Skeletal muscle satellite cell (primary cell): ENCODE measurements at regions not wholly inside any gene's neighbourhood (a gene's known extent, or its start where the extent isn't known, plus 50 kb on each side); places are given as distances from the start of the nearest gene placed in this dataset.

Source experiments
- H3K27me3 ChIP-seq: 2 replicates; pipeline ENCODE4 v1.7.0; 2013; ENCODE audit warnings: low read length; ENCODE audit not compliant: control insufficient read depth, insufficient read depth
- H3K36me3 ChIP-seq: 2 replicates; pipeline ENCODE4 v1.7.0; 2013; ENCODE audit warnings: mild to moderate bottlenecking, control low read depth, low read length; ENCODE audit not compliant: insufficient read depth
- H3K4me1 ChIP-seq: 2 replicates; pipeline ENCODE4 v1.7.0; 2013; ENCODE audit warnings: low read length; ENCODE audit not compliant: control insufficient read depth, insufficient read depth
- H3K4me2 ChIP-seq: 2 replicates; pipeline ENCODE4 v1.7.0; 2013; ENCODE audit warnings: mild to moderate bottlenecking, low read length
- H3K4me3 ChIP-seq: 2 replicates; pipeline ENCODE4 v1.7.0; 2013; ENCODE audit warnings: low read length
- H3K9ac ChIP-seq: 2 replicates; pipeline ENCODE4 v1.7.0; 2013; ENCODE audit warnings: mild to moderate bottlenecking, low read depth, low read length, moderate library complexity
- H3K9me3 ChIP-seq: replicated peaks from 2 replicates; pipeline ENCODE4 v1.7.0; 2013; ENCODE audit warnings: mild to moderate bottlenecking, control low read depth, low read length

DNA sequence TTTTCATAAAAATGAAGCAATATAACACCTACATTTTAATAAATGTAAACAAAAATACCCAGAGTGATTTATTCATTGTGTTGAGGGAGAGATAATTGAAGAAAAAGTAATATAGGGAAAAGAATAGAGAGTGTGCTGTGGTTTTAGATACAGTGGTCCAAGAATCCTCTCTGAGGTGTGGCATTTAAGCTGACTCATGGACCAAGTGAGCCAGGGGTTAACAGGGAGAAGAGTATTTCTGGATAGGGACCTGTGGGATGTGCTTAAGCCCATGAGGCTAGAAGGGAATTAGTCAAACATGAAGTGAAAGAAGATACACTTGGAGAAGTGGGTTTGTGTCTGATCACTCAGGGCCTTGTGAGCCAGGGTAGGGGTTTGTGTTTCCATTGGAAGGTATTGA lies 680.7 kb upstream of the GRM7 start:
- Histone ChIP-seq H3K4me2 (no peak overlapping the region), H3K4me3 (no peak overlapping the region), H3K9ac (no peak overlapping the region), H3K27me3 (no peaks in the 10 kb centered on the region), H3K36me3 (no peaks in the 10 kb centered on the region), H3K4me1 (no peaks in the 10 kb centered on the region), H3K9me3 (peaks cover 3% of the 10 kb centered on the region)

- no peak overlapping the region for H3K4me2 ChIP-seq
- H3K9ac ChIP-seq = no peak overlapping the region
- H3K4me3 ChIP-seq = no peak overlapping the region
- no peaks in the 10 kb centered on the region for H3K36me3 ChIP-seq
- H3K27me3 ChIP-seq = no peaks in the 10 kb centered on the region
- peaks cover 3% of the 10 kb centered on the region for H3K9me3 ChIP-seq
- H3K4me1 ChIP-seq = no peaks in the 10 kb centered on the region
These were observed 678.4 kb upstream of the GRM7 start for GRCh38 chr3:6182476-6182875.

DNA sequence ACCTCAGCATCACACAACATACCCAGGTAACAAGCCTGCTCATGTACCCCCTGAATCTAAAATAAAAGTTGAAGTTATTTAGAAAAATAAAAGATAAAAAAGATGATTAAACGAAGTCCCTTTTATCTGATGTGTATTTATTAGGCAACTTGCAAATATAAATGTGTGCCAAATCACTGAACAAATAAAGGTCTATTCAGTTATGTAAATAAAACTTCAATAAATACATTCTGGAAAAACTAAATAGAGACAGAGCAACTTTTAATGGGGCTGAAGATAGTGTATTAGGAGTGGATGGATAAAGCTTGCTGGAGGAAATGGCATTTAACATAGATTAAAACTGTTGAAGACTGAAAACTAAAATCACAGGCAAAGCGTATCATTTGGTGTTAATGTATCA lies 678.0 kb upstream of the GRM7 start:
- no peak overlapping the region for H3K4me3 ChIP-seq
- H3K4me2 ChIP-seq = no peak overlapping the region
- no peaks in the 10 kb centered on the region for H3K36me3 ChIP-seq
- no peaks in the 10 kb centered on the region for H3K27me3 ChIP-seq
- H3K9me3 ChIP-seq = peaks cover 3% of the 10 kb centered on the region
- H3K4me1 ChIP-seq = no peaks in the 10 kb centered on the region
- H3K9ac ChIP-seq = no peak overlapping the region

- H3K9me3 ChIP-seq = peaks cover 3% of the 10 kb centered on the region
- no peaks in the 10 kb centered on the region for H3K27me3 ChIP-seq
- H3K9ac ChIP-seq = no peak overlapping the region
- no peaks in the 10 kb centered on the region for H3K4me1 ChIP-seq
- no peak overlapping the region for H3K4me3 ChIP-seq
- no peak overlapping the region for H3K4me2 ChIP-seq
- H3K36me3 ChIP-seq = no peaks in the 10 kb centered on the region
These were observed 671.5 kb upstream of the GRM7 start for GRCh38 chr3:6189384-6189783.

- Histone ChIP-seq H3K9me3 (peaks cover 3% of the 10 kb centered on the region), H3K4me1 (no peaks in the 10 kb centered on the region), H3K9ac (no peak overlapping the region), H3K4me2 (no peak overlapping the region), H3K4me3 (no peak overlapping the region), H3K27me3 (no peaks in the 10 kb centered on the region), H3K36me3 (no peaks in the 10 kb centered on the region)
These were observed 656.0 kb upstream of the GRM7 start for GRCh38 chr3:6204891-6205290.

DNA sequence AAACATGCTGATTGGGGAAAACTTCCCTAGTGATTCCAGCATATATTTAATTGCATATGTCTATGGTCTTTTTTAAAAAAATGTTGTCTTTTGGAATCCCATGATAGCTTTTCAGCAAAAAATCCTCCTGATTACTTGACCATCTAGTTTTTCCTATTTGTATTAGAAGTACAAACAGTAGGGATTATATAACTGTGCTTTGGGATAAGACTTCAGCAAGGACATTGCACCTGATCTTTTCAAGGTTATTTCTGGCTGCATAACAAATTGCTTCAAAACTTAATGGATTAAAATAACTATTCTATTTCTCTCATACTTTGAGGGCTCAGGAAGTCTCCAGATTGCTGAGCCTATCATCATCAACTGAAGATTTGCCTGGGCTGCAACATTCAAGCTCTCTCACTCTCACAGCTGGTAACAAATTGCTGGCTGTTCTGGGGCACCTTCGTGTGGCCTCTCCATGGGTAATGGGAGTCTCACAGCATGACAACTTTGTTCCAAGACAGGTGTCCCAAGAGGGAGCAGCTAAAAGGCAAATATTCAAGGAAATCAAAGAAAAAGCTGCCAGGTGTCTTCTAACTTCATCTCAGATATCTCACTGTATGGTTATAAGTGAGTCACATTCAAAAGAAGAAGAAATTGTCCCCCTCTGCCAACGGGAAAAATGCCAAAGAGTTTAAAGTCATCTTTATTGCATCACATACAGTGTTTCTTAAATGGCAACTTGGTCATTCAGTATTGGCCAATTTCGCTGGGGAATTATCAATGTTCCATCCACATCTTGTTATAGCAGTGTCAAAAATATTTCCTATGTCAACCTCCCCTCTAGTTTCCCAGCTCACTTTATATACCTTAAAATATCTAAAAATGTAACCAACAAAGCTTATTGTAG lies 644.5 kb upstream of the GRM7 start:
- H3K9ac ChIP-seq = no peak overlapping the region
- H3K36me3 ChIP-seq = no peaks in the 10 kb centered on the region

GRCh38 chr3:6220447-6220846 lies 640.5 kb upstream of the GRM7 start:
- no peaks in the 10 kb centered on the region for H3K4me1 ChIP-seq
- H3K27me3 ChIP-seq = no peaks in the 10 kb centered on the region
- H3K9me3 ChIP-seq = no peaks in the 10 kb centered on the region
- H3K36me3 ChIP-seq = no peaks in the 10 kb centered on the region
- H3K9ac ChIP-seq = no peak overlapping the region
- no peak overlapping the region for H3K4me3 ChIP-seq
- no peak overlapping the region for H3K4me2 ChIP-seq

More for the DNA sequence above, 644.5 kb upstream of the GRM7 start:
- H3K4me3 ChIP-seq = no peak overlapping the region
- H3K27me3 ChIP-seq = no peaks in the 10 kb centered on the region
- H3K4me2 ChIP-seq = no peak overlapping the region
- H3K4me1 ChIP-seq = no peaks in the 10 kb centered on the region
- H3K9me3 ChIP-seq = no peaks in the 10 kb centered on the region

DNA sequence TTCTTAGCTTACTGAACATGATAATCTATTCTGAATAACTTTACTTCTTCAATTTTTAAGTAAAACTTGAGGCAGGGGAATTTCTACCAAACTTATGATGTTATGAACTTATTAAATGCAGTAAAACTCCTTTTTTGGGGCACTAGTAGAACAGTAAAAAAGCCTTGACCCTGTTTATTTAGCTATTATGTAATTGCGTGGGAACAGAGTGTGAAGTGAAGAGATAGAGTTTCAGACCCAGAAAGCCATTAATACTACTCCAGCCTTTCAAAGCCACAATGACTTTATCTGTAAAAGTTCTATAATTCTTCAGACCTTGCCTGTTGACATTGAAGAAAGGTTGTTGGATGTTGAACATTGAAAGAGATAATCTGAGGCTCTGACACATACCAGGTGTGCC lies 638.8 kb upstream of the GRM7 start:
- Histone ChIP-seq H3K4me3 (no peak overlapping the region), H3K9ac (no peak overlapping the region), H3K27me3 (no peaks in the 10 kb centered on the region), H3K4me2 (no peak overlapping the region), H3K4me1 (no peaks in the 10 kb centered on the region), H3K36me3 (no peaks in the 10 kb centered on the region), H3K9me3 (no peaks in the 10 kb centered on the region)

- H3K9ac ChIP-seq = no peak overlapping the region
- H3K9me3 ChIP-seq = no peaks in the 10 kb centered on the region
- no peaks in the 10 kb centered on the region for H3K36me3 ChIP-seq
- H3K4me3 ChIP-seq = no peak overlapping the region
- H3K4me1 ChIP-seq = no peaks in the 10 kb centered on the region
- H3K27me3 ChIP-seq = no peaks in the 10 kb centered on the region
- H3K4me2 ChIP-seq = no peak overlapping the region
These were observed 637.3 kb upstream of the GRM7 start for GRCh38 chr3:6223572-6223971.

DNA sequence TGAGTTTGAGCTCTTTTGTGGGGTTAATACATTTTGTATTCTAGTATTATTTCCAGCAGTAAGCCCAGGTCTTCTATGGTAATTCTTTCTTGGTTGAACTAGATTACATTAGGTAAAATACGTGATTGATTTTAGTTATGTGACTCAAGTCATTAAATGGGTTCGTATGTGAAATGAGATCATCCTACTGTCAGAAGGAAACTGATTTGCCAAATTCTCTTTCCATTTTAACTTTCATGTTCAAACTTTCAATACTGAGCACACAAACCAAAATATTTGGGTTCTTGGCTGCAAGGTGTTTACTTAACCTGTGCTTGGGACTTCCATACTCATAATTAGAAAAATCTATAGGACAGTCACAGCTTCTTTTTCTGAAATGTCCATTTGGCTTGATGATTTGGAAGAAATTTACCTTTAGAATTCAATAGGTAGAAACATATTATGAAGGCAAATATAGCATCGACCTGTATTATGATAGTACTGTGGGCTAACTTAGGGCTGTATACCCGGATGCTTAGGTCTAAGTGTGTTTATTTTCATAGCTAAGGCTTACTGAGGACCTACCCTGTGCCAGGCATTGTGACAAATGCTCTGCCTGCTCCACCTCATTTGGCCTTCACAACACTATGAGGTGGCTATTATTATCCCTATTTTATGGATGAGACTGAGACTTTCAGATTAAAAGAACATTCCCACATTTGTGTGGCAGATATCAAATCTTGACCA lies 631.8 kb upstream of the GRM7 start:
- H3K4me3 ChIP-seq = no peak overlapping the region
- H3K9me3 ChIP-seq = no peaks in the 10 kb centered on the region
- no peaks in the 10 kb centered on the region for H3K4me1 ChIP-seq
- H3K4me2 ChIP-seq = no peak overlapping the region
- no peak overlapping the region for H3K9ac ChIP-seq
- H3K27me3 ChIP-seq = no peaks in the 10 kb centered on the region
- H3K36me3 ChIP-seq = no peaks in the 10 kb centered on the region

DNA sequence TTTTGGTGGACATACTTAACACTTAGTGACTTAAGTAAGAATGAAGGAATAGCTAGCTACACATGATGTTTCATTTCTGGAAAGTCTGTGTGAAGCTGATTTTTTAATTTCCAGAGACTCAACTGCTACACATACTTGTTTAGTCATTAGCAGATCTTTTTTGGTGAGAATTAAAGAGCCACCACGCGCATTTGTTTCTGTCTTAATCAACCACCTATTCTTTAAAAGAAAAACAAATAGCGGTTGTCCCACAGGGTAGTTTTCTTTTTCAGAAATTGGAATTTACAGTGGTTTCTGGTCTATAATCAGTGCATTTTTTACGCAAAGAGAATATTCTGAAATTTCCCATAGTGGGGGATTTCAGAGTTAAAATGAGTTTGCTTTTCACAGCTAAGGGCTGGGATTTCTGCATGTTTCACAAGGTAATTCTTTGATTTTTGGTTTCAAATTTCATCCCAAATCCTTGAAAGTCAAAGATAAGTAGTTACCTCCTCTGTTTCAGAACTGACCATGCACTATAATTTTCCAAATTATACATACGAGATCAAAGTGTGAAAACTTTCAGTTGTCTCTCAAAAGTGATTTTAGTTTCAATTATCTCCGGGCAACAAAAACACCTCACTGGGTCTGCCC lies 631.0 kb upstream of the GRM7 start:
- H3K36me3 ChIP-seq = no peaks in the 10 kb centered on the region
- H3K9ac ChIP-seq = no peak overlapping the region
- no peaks in the 10 kb centered on the region for H3K4me1 ChIP-seq
- no peaks in the 10 kb centered on the region for H3K27me3 ChIP-seq
- H3K4me3 ChIP-seq = no peak overlapping the region
- H3K9me3 ChIP-seq = no peaks in the 10 kb centered on the region
- no peak overlapping the region for H3K4me2 ChIP-seq
